Ammon's horn (tissue), 1 donor: ENCODE measurements at regions not wholly inside any gene's neighbourhood (a gene's known extent, or its start where the extent isn't known, plus 50 kb on each side); places are given as distances from the start of the nearest gene placed in this dataset.

Experiments
- DNase-seq: peaks from one replicate; pipeline ENCODE4 v3.0.0-alpha.2; 2016; ENCODE audit warnings: low spot score

DNA sequence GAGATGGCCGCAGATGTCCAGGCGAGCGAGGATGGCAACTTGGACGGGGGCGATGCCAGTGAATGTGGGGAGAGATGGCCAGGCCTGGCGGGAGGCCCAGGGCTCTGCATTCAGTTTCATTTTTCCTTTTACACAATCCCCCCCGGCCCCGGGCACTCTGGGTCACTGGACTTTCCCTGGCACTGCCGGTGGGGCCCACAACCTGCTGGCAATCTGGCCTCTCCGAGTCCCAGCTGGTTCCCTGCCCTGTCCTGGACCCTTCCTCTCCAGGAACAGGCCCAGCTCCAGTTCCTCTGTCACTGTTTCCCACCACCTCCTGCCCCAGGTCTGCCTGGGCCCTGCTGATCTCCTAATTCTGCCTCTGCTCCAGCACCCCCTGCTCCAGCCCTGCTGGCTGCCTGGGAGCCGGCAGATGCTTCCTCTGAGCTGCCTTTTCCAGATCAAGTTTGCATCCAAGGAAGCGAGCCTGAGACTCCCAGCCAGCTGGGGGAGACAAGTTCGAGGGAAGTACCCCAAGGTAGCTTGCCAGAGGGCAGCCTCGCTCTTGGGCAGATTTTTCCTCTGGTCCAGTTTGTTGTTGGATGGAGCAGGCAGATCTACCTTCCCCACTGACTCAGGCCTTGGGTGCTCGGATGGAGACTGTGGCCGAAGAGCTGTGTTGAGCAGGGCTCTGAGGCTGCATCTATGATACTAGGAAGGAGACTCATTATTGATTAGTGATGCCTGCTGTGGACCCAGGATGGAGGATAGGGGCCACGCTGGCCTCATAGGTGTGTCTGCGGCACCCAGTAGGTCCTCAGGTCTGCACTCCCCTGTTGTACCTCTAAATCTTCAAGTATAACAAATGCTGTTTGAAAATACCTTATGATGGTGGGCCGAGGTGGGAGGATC is 83.2 kb downstream of the CEBPB start:
- no peak for DNase-seq

GRCh38 chr20:50274570-50275430 is 84.2 kb downstream of the CEBPB start:
- DNase-seq = peak; percentile 82

DNA sequence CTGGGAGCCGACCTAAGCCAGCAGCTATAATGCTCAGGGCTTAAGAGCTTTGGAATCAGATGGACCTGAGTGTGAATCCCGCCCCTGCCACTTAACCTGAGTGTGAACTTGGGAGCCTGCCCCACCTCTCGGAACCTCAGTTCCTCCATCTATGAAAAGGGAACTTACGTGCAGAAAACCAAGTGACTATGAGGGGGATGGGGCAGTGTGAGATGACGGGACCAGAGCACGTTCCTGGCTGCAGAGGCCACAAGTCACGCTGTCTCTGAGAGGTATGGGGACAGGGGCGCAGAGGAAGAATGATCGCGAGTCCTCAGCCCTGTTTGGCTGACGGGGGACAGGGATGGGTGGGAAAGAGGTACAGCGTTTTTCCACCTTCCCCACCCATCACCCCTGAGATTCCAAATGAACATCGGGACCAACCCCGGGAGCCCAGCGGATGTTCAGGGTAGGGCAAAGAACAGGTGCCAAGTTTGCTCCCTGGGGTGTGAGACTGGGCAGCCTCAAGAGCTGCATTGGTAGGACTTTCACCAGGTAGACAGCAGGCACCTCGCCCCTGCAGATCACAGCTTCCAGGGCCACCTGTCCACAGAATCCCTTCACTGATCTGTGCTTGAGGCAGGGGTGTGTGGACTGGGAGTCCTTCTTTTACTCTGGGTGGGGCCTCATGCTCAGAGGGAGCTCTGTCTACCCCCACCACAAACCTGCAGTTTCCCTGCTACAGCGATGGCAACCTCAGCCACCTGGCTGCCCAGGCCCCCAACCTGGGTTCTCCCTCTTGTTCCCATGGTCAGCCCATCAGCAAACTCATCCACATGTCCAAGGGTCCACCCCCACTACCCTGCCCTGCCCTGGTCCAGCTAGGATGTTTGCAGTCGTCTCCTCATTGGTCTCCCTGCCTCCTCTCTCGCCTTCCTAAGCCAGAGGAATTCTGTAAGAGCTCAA is 85.8 kb downstream of the CEBPB start:
- peak; percentile 51 for DNase-seq

- DNase-seq = no peak
These were observed 86.4 kb downstream of the CEBPB start for GRCh38 chr20:50277064-50277415.

- no peak for DNase-seq
These were observed 87.1 kb downstream of the CEBPB start for GRCh38 chr20:50277460-50278376.

DNA sequence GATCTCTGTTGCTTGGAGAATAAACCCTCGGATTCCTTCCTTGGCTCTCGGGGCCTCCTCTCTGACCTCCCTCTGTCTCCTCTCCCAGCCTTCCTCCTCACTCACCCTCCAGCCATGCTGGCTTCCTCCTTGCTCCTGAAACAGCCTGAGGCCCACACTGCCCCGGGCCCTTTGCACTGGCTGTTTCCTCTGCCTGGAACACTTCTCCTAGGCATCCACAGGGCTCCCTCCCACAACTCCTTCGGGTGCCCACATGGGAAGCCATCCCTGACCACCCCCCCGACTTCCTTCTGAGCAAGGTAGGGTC is 87.7 kb downstream of the CEBPB start:
- DNase-seq = no peak

GRCh38 chr20:50278684-50279531 is 88.3 kb downstream of the CEBPB start:
- DNase-seq = no peak

- no peak for DNase-seq
These were observed 89.6 kb downstream of the CEBPB start for GRCh38 chr20:50279988-50280850.

- no peak for DNase-seq
These were observed 90.4 kb downstream of the CEBPB start for GRCh38 chr20:50280851-50281655.

DNA sequence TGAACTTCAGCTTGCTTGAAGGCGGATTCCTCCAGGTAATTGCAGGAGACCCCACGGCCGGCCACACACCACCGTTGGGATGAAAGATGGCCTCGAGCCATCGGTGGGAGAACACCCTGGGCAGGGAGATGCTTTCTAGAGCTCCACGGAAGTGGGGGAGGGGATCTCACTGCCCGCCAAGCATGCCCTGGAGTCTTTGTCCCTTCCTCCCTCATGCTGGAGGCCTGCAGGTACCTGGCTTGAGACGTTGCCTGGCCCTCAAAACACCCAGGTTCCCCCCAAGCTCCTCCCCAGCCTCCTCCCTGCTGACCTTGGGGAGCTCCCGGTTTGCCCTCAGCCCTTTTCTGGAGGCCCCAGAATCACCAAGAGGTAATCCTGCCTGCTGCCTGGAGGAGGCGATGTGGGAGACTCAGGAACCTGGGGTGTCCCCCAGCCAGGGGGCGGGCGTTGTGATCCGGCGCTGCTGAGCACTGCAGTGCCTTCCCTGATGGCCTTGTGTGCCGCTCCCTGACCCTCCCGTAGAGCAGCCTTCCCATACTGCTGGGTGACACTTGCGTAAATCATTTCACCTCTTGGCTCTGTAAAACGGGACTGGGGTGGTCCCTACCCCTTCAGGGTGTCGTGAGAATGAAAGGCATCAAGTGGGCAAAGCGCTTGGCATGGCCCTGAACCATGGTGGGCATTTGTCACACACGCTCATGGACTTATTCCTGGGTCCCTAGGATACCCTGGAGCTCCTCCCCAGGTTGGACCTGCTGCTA is 91.4 kb downstream of the CEBPB start:
- DNase-seq = no peak

- no peak for DNase-seq
These were observed 92.1 kb downstream of the CEBPB start for GRCh38 chr20:50282592-50283241.

DNA sequence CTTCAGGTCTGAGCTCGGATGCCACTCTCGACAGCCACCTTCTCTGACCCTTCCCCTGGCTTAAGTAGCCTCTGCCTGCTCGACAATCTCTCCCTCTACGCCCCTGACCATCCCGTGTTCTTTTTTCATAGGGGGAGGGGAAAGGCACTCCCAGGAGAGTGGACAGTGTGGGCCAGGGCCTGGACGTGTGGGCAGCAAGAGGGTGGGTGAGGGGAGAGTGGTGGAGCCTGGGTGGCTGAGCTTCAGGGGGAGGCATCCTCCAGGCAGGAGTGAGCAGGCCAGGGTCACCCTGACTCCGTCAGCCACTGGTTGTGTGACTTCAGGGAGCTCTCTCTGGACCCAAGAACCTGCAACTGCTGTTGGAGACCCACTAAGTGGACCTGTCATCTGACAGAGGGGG is 92.7 kb downstream of the CEBPB start:
- no peak for DNase-seq

GRCh38 chr20:50283922-50284810 is 93.5 kb downstream of the CEBPB start:
- DNase-seq = no peak

DNA sequence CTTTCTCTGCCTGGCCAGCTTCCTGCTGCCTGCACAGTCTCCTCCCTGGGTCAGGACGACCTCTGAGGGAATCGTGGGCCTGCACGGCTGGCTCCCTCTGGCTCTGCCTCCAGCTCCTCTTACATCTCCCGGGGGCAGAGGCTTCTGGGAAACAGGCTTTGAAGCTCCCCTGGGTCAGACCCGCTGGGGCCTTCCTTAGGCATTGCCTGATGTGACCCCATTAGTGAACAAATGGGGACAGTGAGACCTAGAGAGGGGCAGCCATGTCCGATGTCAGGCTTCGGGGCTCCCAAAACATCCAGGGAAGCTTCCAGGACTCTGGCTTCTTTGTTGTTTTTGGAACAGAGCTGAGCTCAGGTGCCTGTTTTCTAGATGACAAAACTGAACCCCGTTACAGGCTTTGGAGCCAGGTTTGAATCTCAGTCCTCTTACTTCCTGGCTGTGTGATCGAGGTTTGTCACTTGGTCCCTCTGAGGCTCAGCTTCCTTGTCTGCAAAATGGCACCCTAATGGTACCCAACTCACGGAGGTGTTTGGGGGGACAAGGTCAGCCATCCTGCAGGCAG is 94.3 kb downstream of the CEBPB start:
- no peak for DNase-seq

DNA sequence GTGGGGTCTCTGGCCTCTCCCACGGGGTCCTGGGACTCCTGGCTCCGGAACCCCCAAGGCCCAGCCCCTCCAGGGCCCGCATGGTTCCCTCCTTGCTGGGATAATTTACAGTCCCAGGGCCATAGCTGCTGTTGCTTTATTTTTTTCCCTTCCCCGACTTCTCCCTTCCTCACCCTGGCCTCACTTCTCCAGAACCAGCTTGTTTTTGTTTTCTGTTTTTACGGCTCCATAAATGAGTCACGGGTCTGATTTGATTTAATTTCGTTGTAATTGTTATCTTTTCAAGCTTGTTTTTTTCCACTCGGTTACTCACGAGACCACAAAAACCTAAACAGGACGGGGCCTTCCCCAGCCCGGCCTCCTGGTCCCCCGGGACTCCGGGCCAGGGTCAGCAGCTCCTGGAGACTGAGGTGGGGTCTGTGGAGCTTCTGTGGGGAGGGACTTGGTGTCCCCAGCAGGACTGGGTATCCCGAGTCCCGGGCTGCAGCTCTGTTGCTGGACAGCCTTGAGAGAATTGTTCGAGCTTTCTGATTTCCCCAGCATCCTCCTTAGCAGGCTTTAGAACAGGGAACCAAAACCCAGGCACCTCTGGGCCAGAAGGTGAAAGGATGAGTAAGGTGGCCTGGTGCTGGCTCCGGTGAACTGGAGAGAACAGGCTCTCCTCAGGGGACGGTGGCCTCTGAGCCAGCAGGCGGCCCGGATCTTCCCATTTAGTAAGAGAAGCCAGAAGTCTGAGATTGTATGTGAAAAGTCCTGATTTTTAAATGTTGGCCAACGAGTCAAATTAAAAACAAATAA is 94.9 kb downstream of the CEBPB start:
- DNase-seq = no peak
